AG10803 (cell line): ENCODE measurements at regions not wholly inside any gene's neighbourhood (a gene's known extent, or its start where the extent isn't known, plus 50 kb on each side); places are given as distances from the start of the nearest gene placed in this dataset.

Source experiments
- DNase-seq: peaks from one replicate; pipeline ENCODE4 v3.0.0; 2010; ENCODE audit warnings: low read depth
- H3K4me3 ChIP-seq: 2 replicates; pipeline ENCODE4 v1.5.1; 2011; ENCODE audit warnings: mild to moderate bottlenecking, low read length, control low read depth
- TF ChIP-seq, protein P1 (sequence below): conservative IDR thresholded peaks from 2 replicates; pipeline ENCODE4 v1.5.1; 2011; ENCODE audit warnings: mild to moderate bottlenecking, low read length, control low read depth, inconsistent platforms

DNA sequence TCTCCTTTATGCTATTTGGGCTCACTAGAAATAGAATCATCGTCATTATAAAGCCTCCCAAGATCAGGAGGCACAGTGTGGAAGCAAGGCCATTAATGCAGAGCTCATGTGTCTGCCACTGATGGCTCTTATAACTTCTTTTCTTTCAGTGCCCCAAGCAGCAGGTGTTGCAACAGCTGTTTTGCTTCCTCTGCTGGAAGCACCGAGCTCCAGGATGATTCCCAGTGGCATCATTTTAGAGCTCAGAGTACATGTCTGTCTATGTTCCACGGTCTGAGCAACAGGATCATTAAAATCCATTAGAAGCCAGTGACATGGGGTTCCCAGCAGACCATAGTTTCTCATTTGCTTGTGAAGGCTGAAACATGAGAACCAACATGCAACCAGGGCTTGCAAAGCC is 803.0 kb upstream of the FAT3 start:
- TF ChIP-seq, protein P1, sequence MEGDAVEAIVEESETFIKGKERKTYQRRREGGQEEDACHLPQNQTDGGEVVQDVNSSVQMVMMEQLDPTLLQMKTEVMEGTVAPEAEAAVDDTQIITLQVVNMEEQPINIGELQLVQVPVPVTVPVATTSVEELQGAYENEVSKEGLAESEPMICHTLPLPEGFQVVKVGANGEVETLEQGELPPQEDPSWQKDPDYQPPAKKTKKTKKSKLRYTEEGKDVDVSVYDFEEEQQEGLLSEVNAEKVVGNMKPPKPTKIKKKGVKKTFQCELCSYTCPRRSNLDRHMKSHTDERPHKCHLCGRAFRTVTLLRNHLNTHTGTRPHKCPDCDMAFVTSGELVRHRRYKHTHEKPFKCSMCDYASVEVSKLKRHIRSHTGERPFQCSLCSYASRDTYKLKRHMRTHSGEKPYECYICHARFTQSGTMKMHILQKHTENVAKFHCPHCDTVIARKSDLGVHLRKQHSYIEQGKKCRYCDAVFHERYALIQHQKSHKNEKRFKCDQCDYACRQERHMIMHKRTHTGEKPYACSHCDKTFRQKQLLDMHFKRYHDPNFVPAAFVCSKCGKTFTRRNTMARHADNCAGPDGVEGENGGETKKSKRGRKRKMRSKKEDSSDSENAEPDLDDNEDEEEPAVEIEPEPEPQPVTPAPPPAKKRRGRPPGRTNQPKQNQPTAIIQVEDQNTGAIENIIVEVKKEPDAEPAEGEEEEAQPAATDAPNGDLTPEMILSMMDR, result no peak
- no peak for DNase-seq
- no peak overlapping the region for H3K4me3 ChIP-seq

DNA sequence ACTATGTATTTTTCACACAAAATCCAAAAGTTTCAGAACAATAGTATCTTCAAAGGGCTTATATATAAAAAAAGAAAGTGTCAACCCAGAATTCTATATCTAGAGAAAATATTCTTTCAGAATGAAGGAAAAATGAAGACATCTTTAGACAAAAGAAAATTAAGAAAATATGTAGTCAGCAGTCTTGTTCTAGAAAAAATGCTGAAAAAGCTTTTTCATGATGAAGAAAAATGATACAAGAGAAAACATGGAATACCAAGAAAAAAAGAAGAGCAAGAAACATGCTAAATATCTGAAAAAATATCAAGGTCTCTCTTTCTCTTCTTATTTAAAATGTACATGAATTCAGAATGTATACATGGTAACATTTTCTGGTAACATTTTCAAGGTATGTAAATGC is 816.8 kb upstream of the FAT3 start:
- TF ChIP-seq, protein P1, result no peak
- H3K4me3 ChIP-seq, result no peak overlapping the region
- no peak for DNase-seq

DNA sequence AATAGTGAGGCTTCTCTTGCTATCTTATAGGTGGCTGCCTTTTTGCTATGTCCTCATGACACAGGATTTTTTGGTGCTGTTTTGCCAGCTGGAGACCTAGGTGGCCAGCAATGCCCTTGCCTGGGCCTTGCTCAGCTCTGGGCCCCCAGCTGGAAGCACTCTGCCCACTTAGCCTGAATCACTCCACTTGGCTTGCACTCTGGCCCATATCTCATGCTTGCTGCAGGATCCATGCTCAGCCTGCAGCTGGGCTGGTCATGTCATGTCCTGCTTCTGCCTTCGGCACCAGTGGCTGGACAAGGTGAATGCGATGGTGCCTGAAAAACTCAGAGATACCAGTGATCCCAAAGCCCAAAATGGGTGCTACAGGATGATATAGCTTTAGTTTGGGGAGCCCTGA is 818.6 kb upstream of the FAT3 start:
- DNase-seq, result no peak
- TF ChIP-seq, protein P1, result no peak

DNA sequence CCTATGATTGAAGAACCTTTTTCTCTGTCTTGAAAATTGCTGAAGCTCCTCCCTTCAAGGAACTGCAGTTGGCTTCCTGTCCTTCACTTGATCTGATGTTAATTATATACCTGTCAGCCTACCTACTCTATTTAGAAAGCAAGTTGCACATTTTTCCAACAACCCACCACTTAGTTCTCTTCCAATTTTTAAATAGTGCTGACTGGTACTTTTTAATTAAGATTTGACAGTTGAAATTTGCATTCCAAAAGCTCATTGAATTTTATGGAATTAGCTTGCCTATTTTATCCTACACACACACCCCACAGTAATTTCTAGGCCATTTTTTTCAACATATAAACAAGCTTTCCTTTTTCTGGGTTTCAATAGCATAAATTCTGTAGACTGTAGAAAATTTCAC is 820.3 kb upstream of the FAT3 start:
- TF ChIP-seq, protein P1, result no peak
- no peak overlapping the region for H3K4me3 ChIP-seq
- DNase-seq, result no peak

More for the DNA sequence above, 818.6 kb upstream of the FAT3 start:
- no peak overlapping the region for H3K4me3 ChIP-seq

DNA sequence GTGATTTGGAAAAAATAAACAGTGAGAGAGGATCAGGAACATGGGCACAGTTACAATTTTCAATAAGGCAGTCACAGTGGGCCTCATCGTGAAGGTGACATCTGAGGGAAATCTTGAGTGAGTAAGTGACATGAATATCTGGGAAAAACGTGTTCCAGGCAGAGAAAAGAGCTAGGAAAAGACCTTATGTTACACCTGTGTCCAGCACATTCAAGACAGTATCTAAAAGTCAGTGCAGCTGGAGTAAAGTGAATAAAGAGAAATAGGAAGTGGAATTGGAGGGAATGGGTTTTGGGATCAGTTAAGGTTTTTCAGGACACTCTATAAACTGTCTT is 827.5 kb upstream of the FAT3 start:
- no peak overlapping the region for H3K4me3 ChIP-seq
- DNase-seq, result no peak
- TF ChIP-seq, protein P1, result no peak

DNA sequence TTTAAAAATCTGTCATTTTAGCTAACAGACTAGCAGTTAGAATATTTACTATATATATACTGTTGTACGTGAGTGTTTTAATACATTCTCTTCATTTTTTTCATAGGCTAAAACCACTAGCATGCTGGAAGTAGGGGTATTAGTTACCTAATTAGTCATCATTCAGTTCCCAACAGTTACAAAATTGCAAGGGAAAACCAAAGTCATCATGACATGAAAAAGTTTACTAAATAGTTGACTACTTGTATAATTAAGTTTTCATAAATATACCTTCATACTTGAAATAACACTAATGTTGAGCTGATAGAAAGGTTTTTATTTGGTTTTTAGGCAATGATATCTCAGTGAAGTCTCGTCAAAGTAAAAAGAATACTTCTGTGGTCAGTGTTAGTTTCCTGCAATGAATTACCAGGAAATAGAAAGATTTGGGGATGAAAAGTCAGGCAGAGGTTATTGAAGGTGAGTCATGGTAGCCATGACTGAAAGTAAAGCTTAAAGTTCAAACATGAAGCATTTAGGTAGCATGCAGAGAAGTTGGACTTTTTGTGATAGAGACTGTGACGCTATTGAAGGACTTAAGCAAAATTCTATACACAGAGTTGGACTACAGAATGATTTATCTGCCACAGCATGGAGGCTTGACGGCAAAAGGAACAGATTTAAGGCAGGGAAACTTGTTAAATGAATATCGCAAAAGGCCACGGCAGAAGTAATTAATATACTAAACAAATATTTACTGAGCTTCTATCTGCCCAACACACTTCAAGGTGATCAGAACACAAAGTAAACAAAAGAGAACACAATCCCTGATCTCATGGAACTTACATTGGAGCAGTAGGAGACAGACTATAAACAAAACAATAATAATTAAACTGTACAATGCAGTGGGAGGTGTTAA is 828.1 kb upstream of the FAT3 start:
- TF ChIP-seq, protein P1, result no peak
- no peak overlapping the region for H3K4me3 ChIP-seq
- no peak for DNase-seq

DNA sequence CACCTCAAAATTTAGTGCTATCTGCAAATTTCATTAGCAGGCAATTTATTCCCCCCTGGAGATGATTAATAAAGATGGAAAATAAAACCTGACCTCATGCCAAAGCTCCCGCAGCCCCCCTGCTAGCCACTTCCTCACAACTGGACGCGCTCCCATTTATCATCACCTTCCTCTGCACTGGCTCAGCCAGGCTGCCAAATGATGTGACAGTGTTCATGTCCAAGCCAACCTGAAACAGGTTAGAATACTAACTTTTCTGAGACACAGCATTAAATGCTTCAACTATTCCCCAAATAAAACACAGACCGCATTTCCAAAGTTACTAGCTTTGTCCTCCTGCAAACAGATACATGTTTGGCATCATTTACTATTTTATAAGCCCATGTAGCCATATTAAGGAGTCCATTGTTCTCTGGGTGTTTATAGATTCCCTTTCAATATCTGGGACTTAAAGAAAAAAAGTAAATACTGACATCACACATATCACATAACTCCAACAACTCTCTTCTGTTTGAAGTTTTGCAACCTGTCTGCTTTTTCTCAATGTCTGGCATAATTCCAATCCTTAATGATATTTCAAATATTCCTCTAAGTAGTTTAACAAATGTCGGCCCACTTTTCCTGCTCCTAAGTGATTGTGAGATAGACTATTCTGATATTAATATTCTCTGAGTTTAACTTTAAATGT is 829.7 kb upstream of the FAT3 start:
- DNase-seq, result no peak
- no peak overlapping the region for H3K4me3 ChIP-seq
- TF ChIP-seq, protein P1, result no peak
